ENCODE measurements at regions not wholly inside any gene's neighbourhood (a gene's known extent, or its start where the extent isn't known, plus 50 kb on each side); places are given as distances from the start of the nearest gene placed in this dataset.

GRCh38 chr6:91653076-91653723, 1066.3 kb upstream of the MAP3K7 start:
- peak overlapping the region in 1 of 3 experiments; percentile 36; a peak in 1 of 7 replicates for H3K27ac Mint-ChIP-seq
- no peak overlapping the region for H3T11ph ChIP-seq (ENCODE audit: low read length)
- H3K4me2 ChIP-seq (ENCODE audit: insufficient read depth, insufficient read length, low read length) = no peak overlapping the region
- no peak overlapping the region for H2BK15ac ChIP-seq (ENCODE audit: low read depth, low read length)
- H3K79me2 ChIP-seq (ENCODE audit: insufficient read depth, low read length) = no peaks in the 10 kb centered on the region
- H3K9me3 ChIP-seq (ENCODE audit: control insufficient read depth, low read depth, low read length) = no peaks in the 10 kb centered on the region
- H2AK5ac ChIP-seq (ENCODE audit: insufficient read length, low read length) = no peak overlapping the region
- no peak overlapping the region for H3K4ac ChIP-seq (ENCODE audit: low read depth, low read length)
- no peaks in the 10 kb centered on the region for H3K23me2 ChIP-seq (ENCODE audit: insufficient read length, low read depth, low read length, poor library complexity, severe bottlenecking)
- H3K56ac ChIP-seq (ENCODE audit: insufficient read length, low read depth, low read length) = no peak overlapping the region
- H4K8ac ChIP-seq (replicated peaks; ENCODE audit: insufficient read length, low read depth, low read length) = no peak overlapping the region
- no peak overlapping the region for H4K91ac ChIP-seq (ENCODE audit: insufficient read length, low read depth, low read length)
- H3K4me3 Mint-ChIP-seq = no peak overlapping the region
- no peak for TF ChIP-seq CTCF (conservative IDR thresholded peaks at IDR 0.05)
- no peak overlapping the region for H2BK5ac ChIP-seq (ENCODE audit: insufficient read length, low read length)
- WGBS (ENCODE audit: extremely low coverage, insufficient read length, low lambda C conversion rate) = no CpG with 5 or more reads among the region's 6 CpGs
- no peak overlapping the region for H2BK12ac ChIP-seq (ENCODE audit: insufficient read length, low read depth, low read length)
- no peaks in the 10 kb centered on the region for H3K79me1 ChIP-seq (ENCODE audit: insufficient read depth, low read depth, low read length, poor library complexity, severe bottlenecking)
- no peaks in the 10 kb centered on the region for H4K20me1 ChIP-seq (ENCODE audit: control insufficient read depth, insufficient read depth, insufficient read length)
- no peaks in the 10 kb centered on the region for H3K36me3 Mint-ChIP-seq (ENCODE audit: insufficient read depth in 1 of 3, low read depth in 3 of 3)
- no peak overlapping the region for H2AFZ ChIP-seq (ENCODE audit: low read length)
- H3K4me1 ChIP-seq (ENCODE audit: insufficient read depth, low read length) = peaks cover 6% of the 10 kb centered on the region; the same call in 1 of the 2 replicates
- H3K18ac ChIP-seq (ENCODE audit: insufficient read length, low read depth, low read length) = no peak overlapping the region
- no peak overlapping the region for H2BK20ac ChIP-seq (ENCODE audit: low read depth, low read length, poor library complexity, severe bottlenecking)
- no peak overlapping the region for H3K9ac ChIP-seq (ENCODE audit: extremely low read depth, insufficient read length, low read length)
- H3K27me3 Mint-ChIP-seq (ENCODE audit: low read depth) = no peaks in the 10 kb centered on the region
- H3K27ac ChIP-seq (ENCODE audit: insufficient read length, low read depth, low read length) = no peak overlapping the region
- H4K5ac ChIP-seq (ENCODE audit: insufficient read length, low read depth, low read length) = no peak overlapping the region
- H3K23ac ChIP-seq (ENCODE audit: insufficient read length, low read depth, low read length) = no peak overlapping the region
- no peak for DNase-seq
- no peaks in the 10 kb centered on the region for H3K27me3 ChIP-seq (ENCODE audit: insufficient read depth, low read length)
- no peaks in the 10 kb centered on the region; a peak in 1 of 5 replicates for H3K9me3 Mint-ChIP-seq
- H3K14ac ChIP-seq (ENCODE audit: insufficient read depth, low read length) = no peak overlapping the region
- no peak overlapping the region for H2BK120ac ChIP-seq (ENCODE audit: low read depth, low read length, poor library complexity, severe bottlenecking)
- H3K4me1 Mint-ChIP-seq = peaks cover 27 to 28% of the 10 kb centered on the region in 2 experiments

Data from H9 (cell line).